CD4-positive, alpha-beta T cell treated with Interleukin-15 for 4 hours (primary cell): ENCODE measurements at regions not wholly inside any gene's neighbourhood (a gene's known extent, or its start where the extent isn't known, plus 50 kb on each side); places are given as distances from the start of the nearest gene placed in this dataset.
"Not testable (repeated sequence)": the region's sequence is repeated elsewhere in the genome, so short reads cannot be mapped to it uniquely, and the experiment has no call there.

ENCODE experiments used
- DNase-seq: peaks from one replicate; pipeline ENCODE4 v3.0.0-alpha.2; 2020; ENCODE audit warnings: low spot score

GRCh38 chr13:70255406-70255991 is 147.2 kb upstream of the KLHL1 start:
- no peak for DNase-seq

GRCh38 chr13:70253834-70254233 is 145.6 kb upstream of the KLHL1 start:
- DNase-seq: no peak

DNA sequence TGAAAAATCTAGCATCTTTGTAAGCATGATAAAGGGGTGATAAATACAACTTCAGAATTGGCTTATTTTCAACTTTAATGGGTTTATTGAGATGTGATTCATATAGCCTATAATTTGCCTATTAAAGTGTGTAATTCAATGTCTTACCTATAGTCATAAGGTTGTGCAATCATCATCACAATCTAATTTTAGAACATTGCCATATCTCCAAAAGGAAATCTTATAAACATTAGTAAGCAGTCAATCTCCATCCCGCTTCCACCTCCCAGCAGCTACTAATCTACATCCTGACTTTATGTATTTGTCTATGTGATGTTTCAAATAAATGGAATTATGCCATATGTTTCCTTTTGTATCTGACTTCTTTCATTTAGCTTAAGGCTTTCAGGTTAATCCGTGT is 145.2 kb upstream of the KLHL1 start:
- DNase-seq: no peak

DNA sequence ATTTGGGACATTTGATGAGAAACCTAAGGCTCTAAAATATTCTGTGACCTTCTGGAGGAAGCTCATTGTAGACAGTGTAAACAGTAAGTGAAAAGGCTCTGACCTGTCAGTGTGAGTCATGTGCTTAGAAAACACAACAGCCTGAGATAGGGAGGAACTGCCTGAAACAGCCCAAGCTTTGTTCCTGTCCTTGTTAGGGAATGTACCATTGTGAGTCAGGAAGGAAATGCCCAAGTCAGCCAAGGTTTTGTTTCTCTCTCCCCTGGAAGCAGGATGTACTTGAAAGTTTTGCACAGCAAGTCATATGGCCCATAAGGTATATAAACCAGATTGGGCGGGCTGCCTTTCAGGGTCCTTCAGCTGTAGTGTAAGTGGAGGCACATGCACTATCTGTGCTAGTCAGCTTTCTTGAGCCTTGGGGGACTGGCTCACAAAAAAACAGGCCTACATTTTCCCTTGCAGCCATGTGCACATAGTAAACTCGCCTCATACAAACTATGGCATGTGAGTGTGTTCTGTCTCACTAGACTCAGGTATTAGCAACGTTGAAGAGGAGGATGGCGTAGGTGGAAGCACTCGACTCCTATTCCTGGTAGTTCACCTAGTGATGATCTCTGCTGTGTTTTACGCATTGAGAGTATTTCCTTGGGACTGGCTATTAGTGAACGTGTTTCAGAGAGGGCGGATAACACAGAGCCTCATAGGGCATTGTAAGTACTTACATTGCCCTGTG is 141.2 kb upstream of the KLHL1 start:
- no peak for DNase-seq

DNA sequence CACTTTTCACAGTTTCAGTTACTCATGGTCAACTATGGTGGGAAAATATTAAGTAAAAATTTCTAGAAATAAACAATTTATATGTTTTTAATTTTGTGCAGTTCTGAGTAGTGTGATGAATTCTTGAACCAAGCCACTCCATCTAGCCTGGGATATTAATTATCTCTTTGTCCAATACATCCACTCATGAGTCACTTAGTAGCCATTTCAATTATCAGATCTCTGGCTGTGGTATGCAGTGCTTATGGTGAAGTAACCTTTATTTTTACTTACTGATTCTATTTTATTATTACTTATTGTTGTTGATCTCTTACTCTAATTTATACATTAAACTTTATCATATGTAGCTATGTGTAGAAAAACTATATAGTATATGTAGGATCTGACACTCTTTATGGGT is 128.9 kb upstream of the KLHL1 start:
- DNase-seq: no peak

- no peak for DNase-seq
Measured at GRCh38 chr13:70235565-70235964, 127.3 kb upstream of the KLHL1 start.

DNA sequence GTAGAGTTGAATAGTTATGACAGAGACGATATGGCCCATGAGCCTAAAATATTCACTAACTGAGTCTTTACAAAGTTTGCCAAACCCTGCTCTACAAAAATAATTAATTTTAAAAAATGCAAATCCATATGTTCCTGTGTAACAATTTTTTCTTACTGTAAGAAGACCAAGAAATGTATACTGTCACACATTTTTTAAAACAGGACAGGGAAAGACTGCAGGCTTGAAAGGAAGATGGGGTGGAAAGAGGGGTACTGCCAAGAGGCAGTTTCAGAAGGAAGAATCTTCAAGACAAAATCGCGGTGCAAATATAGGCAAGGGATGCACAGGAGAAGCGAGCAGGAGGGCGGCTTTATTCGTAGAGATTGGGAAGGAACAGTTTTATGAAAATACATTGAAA is 115.7 kb upstream of the KLHL1 start:
- no peak for DNase-seq

DNA sequence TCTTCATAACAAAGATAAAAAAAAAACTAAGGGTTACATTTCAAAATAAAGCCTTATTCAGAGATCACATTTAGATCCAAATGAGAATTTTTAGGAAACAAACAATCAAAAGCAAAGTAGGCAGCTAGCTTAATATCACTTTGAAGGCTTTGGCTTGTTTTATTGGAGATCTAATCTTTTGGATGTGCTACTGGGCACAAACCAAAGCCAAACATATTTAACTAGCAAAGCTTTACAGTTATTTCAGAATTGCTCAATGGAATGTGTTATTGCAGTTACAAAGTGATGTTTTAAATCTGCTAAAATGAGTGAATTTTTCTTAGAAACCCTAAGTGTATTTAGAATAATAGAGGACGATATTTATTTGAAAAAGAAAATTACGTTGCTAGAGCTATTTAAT is 114.7 kb upstream of the KLHL1 start:
- no peak for DNase-seq

DNA sequence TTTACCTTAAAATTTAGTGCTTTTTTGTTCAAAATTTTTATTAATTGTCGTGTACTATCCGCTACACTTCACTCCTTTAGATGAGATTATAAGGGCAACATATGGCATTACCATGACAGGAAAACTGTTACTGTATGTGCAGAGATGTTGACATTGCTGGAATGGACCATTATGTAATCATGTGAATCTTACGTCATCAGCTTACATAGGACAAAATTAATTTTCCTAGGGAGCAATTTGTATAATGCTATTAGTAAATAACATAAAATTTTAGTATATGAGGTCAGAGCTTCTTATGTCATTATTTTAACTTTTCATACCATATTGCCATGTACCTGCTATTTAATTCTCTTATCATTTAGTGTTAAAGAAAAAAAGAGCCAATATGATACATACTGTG is 110.4 kb upstream of the KLHL1 start:
- DNase-seq: no peak

- DNase-seq: not testable (repeated sequence)
Measured at GRCh38 chr13:70208968-70209367, 100.7 kb upstream of the KLHL1 start.

DNA sequence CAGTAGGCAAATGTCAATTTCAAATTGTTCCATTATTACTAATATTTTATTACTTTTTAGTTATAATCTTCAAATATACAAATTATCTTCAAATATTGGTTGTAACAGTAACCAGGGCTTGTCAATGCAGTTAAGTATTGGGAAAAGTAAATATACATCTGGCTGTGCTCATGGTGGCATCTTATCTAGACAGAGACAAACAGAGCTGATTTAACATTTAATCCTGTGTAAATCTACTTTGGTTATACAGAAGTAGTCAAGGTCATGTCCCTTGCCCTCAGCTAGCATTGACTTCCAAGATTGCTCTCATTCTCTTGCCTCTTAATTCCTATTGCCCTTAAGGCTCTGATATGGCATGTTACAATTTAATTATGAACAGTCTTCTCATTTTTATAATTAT is 98.4 kb upstream of the KLHL1 start:
- DNase-seq: no peak

- no peak for DNase-seq
Measured at GRCh38 chr13:70203661-70204229, 95.5 kb upstream of the KLHL1 start.

DNA sequence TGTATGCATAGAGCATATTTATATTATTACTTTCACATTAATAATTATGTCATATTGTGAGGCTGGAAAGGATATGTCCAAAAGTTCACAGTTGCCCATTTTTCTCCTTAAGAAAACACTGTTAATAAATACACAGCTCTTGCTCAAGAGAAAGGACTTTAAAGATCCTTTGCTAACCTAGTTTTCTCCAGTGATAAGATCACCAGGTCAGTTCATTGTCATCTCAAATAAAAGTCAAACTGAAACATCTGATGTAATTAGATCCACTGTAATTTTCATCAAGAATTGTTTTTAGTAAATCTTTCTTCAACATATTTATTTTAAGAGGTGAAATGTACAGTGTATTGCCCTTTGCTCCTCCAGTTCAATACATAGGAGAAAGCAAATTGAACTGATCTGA is 82.8 kb upstream of the KLHL1 start:
- no peak for DNase-seq

GRCh38 chr13:70189981-70190380 is 81.7 kb upstream of the KLHL1 start:
- no peak for DNase-seq

- no peak for DNase-seq
Measured at GRCh38 chr13:70188567-70188966, 80.3 kb upstream of the KLHL1 start.

DNA sequence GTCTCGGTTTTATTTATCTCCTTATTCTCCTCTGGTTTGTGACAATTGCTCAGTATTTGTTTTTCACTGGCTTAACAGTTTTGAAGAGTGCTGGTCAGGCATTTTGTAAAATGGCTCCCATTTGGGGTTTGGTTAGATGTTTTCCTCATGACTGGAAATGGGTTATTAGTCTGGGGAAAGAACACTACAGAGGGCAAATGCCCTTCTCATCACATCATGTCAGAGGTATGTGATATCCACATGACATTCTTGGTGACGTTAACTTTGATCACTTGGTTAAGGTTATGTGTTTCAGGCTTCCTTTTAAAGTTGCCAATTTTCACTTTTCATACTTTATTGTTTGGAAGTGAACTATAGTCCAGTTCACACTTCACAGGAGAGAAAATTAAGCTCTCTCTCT is 74.8 kb upstream of the KLHL1 start:
- DNase-seq: no peak
